HG02623 (cell line): ENCODE measurements at regions not wholly inside any gene's neighbourhood (a gene's known extent, or its start where the extent isn't known, plus 50 kb on each side); places are given as distances from the start of the nearest gene placed in this dataset.

Experiments used
- ATAC-seq: cut with Tn5 transposase; IDR thresholded peaks from one replicate; pipeline ENCODE4 v1.9.1; 2021; ENCODE audit warnings: moderate library complexity; ENCODE audit not compliant: unreplicated experiment

- ATAC-seq, result no peak
These were observed 983.6 kb upstream of the NR2F2 start for GRCh38 chr15:95346721-95347475.

DNA sequence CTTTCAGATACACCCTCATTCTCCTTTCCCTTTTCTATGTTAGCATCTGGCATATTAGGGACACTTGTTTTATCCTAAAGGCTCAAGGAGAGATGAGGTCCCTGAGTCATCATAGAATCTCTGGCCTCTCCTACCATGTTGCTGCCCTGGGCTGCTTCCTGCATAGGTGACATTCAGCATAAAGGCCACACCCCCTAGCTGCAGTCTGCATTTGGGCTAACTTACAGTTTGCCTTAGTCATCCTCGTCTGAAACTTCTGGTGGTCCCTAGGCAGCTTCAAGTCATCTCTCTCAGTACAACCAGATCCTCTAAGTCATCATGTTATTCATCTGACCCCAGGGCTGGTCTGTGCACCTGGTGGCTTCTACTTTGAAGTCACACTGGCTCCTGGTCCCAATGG is 982.7 kb upstream of the NR2F2 start:
- ATAC-seq, result no peak

GRCh38 chr15:95350908-95351307 is 979.6 kb upstream of the NR2F2 start:
- ATAC-seq, result no peak

- no peak for ATAC-seq
These were observed 977.8 kb upstream of the NR2F2 start for GRCh38 chr15:95352631-95353187.

GRCh38 chr15:95353512-95353911 is 977.0 kb upstream of the NR2F2 start:
- ATAC-seq, result no peak

DNA sequence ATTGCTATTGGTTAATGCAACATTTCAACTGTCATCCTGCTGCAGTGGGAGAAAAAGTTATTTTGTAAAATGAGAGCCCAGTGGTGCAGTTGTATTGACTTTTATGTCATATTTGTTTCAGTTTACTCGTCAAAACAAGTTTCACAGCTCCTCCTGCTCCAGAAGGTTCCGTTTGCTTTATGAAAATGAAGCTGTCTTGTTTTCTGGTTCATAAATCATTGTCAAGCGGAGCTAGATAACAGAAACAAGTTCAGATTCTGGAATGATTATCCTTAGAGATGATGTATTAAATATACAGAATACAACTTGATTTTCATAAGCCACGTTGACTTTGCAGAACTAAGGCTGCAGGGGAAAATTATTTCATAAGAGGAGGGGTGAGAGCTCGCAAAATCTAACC is 970.5 kb upstream of the NR2F2 start:
- no peak for ATAC-seq

GRCh38 chr15:95362306-95362705 is 968.2 kb upstream of the NR2F2 start:
- no peak for ATAC-seq

GRCh38 chr15:95363646-95364045 is 966.9 kb upstream of the NR2F2 start:
- ATAC-seq, result no peak

DNA sequence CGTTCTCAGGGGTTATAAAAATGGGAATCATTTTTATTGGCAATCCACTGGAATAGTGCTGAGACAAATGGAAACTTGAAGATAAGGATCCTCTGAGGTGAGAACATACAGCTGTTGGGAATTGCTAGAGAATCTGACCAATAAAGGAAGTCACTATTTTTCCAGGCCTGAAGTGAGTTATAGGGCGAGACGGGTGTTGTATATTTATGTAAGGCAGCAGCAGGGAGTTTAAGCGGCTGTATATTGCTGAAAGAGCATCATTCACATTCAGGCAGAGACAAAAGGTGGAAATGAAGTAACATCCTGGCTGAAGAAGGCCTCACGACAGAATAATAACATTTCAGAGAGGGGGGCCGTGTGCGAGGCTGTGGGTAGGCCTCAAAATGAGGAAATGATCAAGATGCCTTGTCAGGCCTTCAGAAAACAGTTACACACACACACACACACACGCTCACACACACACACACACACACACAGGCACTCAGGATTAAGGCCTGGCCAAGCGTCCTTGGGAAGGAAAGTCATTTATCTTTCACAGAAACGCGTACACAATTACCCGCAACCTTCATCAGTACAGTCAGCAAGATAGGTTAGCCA is 964.9 kb upstream of the NR2F2 start:
- ATAC-seq, result no peak

GRCh38 chr15:95368191-95368590 is 962.3 kb upstream of the NR2F2 start:
- no peak for ATAC-seq

- ATAC-seq, result no peak
These were observed 961.5 kb upstream of the NR2F2 start for GRCh38 chr15:95368755-95369601.

DNA sequence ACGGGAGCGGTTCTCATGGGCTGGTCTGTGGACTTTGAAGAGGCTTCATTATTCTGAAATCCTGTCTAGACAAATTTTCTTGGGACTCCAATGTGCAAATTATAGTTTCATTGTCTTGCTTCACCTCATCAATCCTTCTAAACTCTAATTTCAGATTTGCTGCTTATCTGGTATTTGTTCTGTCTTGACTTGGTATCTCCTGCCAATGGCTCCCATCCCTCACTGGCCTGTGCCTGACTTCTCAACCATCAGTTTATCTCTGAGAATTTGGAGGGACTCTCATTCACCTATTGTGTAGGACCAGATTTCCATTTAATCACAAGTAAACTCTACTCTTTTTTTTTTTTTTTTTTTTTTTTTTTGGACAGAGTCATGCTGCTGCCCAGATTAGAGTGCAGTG is 960.2 kb upstream of the NR2F2 start:
- no peak for ATAC-seq

- ATAC-seq, result no peak
These were observed 958.8 kb upstream of the NR2F2 start for GRCh38 chr15:95371664-95372063.

DNA sequence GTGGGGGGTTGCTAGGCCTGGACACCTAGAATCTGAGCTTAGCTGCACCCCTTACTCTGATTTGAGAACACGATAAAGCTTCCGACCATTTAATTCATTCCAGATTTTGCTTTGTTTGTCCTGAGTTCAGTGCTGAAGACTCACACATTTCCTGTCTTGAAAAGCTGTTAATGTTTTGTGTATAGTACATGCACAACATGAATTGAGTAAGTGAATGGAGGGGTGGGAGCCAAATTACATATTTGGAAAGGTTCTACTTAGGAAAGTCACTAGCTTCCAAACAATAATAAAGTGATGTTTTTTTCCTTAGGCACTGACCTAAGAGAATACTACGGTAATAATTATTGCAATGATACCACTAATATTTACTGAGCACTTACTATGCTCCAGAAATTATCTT is 955.2 kb upstream of the NR2F2 start:
- no peak for ATAC-seq

GRCh38 chr15:95377258-95377852 is 953.1 kb upstream of the NR2F2 start:
- no peak for ATAC-seq

DNA sequence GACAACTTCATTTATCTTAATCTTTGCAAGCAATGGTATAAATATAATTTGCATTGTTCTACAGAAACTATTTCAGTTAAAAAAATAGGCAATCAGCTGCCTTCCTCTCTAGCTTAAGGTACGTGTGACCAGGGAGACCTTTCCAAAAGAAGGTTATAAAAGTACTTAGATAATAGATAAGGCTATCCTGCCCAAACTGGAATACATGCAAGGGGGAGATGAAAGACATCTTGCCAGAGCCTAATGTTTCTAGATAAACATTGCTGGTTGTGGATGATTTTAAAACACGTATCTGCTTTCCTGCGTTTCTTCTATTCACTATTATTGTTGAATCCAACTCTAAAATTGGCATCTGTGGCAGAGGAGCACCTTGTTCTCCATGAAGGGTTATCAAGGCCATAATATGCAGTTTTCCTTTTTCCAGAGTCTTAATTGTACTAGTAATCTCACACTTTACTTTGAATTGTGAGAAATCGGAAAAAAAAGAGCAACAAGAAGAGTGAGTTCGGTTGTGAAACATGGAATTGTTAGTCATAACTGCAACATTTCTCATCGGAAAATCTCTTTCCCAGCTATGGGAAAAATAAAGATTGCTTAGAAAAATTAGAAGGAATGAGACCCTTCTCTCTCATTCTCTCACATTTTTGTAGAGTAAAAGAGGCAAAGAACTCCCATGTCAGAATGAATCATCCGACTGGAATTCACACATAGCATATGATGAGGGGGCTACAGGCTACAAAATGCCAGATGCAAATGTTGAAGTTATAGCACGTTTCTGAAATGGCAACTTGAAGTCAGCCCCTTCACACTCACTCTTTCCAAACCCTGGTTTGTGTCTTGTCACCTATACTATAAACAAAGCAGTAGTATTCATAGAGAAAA is 936.1 kb upstream of the NR2F2 start:
- no peak for ATAC-seq

GRCh38 chr15:95400428-95400827 is 930.1 kb upstream of the NR2F2 start:
- no peak for ATAC-seq

- no peak for ATAC-seq
These were observed 928.9 kb upstream of the NR2F2 start for GRCh38 chr15:95401587-95401986.

GRCh38 chr15:95405447-95405846 is 925.1 kb upstream of the NR2F2 start:
- ATAC-seq, result no peak

GRCh38 chr15:95407534-95407933 is 923.0 kb upstream of the NR2F2 start:
- ATAC-seq, result no peak
